ENCODE measurements at regions not wholly inside any gene's neighbourhood (a gene's known extent, or its start where the extent isn't known, plus 50 kb on each side); places are given as distances from the start of the nearest gene placed in this dataset.

- no peak for TF ChIP-seq POLR2A (IDR thresholded peaks at IDR 0.05)
- no peak for TF ChIP-seq CTCF (IDR thresholded peaks at IDR 0.05)
Measured at GRCh38 chr16:48956620-48957019, 325.0 kb downstream of the CBLN1 start.
